Superior temporal gyrus (tissue), 1 donor: ENCODE measurements at regions not wholly inside any gene's neighbourhood (a gene's known extent, or its start where the extent isn't known, plus 50 kb on each side); places are given as distances from the start of the nearest gene placed in this dataset.
"Not testable (repeated sequence)": the region's sequence is repeated elsewhere in the genome, so short reads cannot be mapped to it uniquely, and the experiment has no call there.

Experiments used
- DNase-seq: peaks from one replicate; pipeline ENCODE4 v3.0.0-alpha.2; 2016; ENCODE audit errors: extremely low spot score

DNA sequence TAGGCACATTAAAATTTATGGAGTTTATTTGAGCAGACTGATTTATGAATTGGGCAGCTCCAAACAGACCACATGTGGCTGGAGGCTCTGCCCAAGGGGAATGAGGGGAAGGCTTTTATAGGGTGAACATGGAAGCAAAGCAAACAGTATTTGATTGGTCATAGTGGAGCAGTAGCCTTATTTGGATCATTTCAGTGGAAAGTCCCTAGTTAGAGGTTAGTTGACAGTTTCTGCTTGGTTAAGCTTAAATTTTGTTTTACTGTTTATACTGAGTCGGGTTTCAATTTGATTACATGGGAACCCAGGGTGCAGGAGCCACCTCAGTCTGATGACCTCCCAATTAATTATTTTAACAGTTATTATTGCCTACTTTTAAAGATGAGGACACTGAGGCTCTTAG, 140.5 kb downstream of the NDFIP2 start:
- no peak for DNase-seq

DNA sequence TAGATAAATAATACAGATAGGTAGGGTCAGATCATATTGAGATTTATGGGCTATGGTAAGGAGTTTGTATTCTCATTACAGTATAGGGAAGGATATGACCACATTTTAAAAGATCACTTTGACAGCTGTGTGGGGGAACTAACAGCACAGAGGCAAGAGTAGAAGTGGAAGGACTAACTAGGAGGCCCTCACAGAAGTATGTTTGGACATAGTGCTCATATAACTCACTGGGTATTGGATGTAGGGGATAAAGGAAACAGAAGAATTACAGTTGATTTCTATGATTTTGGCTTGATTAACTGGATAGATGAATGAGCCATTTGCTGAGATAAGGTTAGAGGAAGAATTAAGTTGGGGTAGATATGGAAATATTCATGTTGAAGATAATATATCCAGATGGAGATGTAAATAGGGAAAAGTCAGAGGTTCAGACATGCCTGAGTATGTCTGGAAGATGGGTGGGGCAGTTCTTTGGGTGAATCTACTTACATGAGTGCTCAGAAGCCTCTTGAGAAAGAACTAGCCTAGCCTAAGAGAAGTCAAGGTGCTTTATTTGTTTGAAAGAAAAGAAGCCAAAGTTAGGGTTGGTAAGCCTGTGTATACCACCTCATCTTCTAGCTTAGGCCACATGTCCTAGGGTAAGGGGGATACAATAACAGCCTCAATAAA, 133.4 kb downstream of the NDFIP2 start:
- DNase-seq = no peak

DNA sequence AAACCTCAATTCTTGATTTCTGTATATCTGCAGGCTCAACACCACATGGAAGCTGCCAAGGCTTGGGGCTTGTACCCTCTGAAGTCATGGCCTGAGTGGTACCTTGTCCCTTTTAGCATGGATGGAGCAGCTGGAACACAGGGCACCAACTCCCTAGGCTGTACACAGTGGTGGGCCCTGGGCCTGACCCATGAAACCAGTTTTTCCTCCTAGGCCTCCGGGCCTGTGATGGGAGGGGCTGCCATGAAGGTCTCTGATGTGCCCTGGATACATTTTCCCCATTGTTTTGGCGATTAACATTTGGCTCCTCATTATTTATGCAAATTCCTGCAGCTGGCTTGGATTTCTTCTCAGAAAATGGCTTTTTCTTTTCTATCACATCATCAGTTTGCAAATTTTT, 131.6 kb downstream of the NDFIP2 start:
- DNase-seq = no peak

GRCh38 chr13:79607895-79608294, 126.9 kb downstream of the NDFIP2 start:
- not testable (repeated sequence) for DNase-seq
